Stimulated activated CD8-positive, alpha-beta memory T cell treated with anti-CD3 and anti-CD28 coated beads, Interleukin-2, amount 100 ng/mL, for 48 hours (primary cell): ENCODE measurements at regions not wholly inside any gene's neighbourhood (a gene's known extent, or its start where the extent isn't known, plus 50 kb on each side); places are given as distances from the start of the nearest gene placed in this dataset.

Experiments used
- DNase-seq, 2 donors: peaks; one replicate each; pipeline ENCODE4 v3.0.0-alpha.2; 2020; ENCODE audit warnings: low read depth in 2 of 2

- no peak for DNase-seq
Measured at GRCh38 chr2:219769090-219769910, 141.9 kb downstream of the SLC4A3 start.

- DNase-seq: no peak
Measured at GRCh38 chr2:219772103-219772635, 144.7 kb downstream of the SLC4A3 start.

- DNase-seq: no peak
Measured at GRCh38 chr2:219772697-219773096, 145.3 kb downstream of the SLC4A3 start.

- DNase-seq: no peak
Measured at GRCh38 chr2:219775506-219775905, 148.1 kb downstream of the SLC4A3 start.

- DNase-seq: no peak
Measured at GRCh38 chr2:219777388-219777787, 150.0 kb downstream of the SLC4A3 start.

- DNase-seq: no peak
Measured at GRCh38 chr2:219778189-219778588, 150.8 kb downstream of the SLC4A3 start.

- DNase-seq: no peak
Measured at GRCh38 chr2:219782737-219783348, 155.4 kb downstream of the SLC4A3 start.

GRCh38 chr2:219783359-219783975 lies 156.0 kb downstream of the SLC4A3 start:
- DNase-seq: no peak

- DNase-seq: no peak
Measured at GRCh38 chr2:219784178-219784577, 156.7 kb downstream of the SLC4A3 start.

GRCh38 chr2:219789476-219789875 lies 162.0 kb downstream of the SLC4A3 start:
- no peak for DNase-seq

GRCh38 chr2:219792446-219792845 lies 165.0 kb downstream of the SLC4A3 start:
- no peak for DNase-seq

GRCh38 chr2:219798430-219798829 lies 171.0 kb downstream of the SLC4A3 start:
- DNase-seq: no peak

- no peak for DNase-seq
Measured at GRCh38 chr2:219803294-219803693, 175.9 kb downstream of the SLC4A3 start.

- no peak for DNase-seq
Measured at GRCh38 chr2:219810895-219811294, 183.5 kb downstream of the SLC4A3 start.

GRCh38 chr2:219812672-219813071 lies 185.2 kb downstream of the SLC4A3 start:
- DNase-seq: no peak

- no peak for DNase-seq
Measured at GRCh38 chr2:219820767-219821166, 193.3 kb downstream of the SLC4A3 start.

- no peak for DNase-seq
Measured at GRCh38 chr2:219823574-219823973, 196.1 kb downstream of the SLC4A3 start.

- DNase-seq: no peak
Measured at GRCh38 chr2:219824996-219825395, 197.6 kb downstream of the SLC4A3 start.

GRCh38 chr2:219828127-219828526 lies 200.7 kb downstream of the SLC4A3 start:
- no peak for DNase-seq

GRCh38 chr2:219829667-219830352 lies 202.4 kb downstream of the SLC4A3 start:
- no peak for DNase-seq

GRCh38 chr2:219830353-219830738 lies 202.9 kb downstream of the SLC4A3 start:
- no peak for DNase-seq

GRCh38 chr2:219831957-219832356 lies 204.5 kb downstream of the SLC4A3 start:
- DNase-seq: no peak
